GM23248 (cell line): ENCODE measurements at regions not wholly inside any gene's neighbourhood (a gene's known extent, or its start where the extent isn't known, plus 50 kb on each side); places are given as distances from the start of the nearest gene placed in this dataset.

Experiments used
- DNase-seq: peaks from one replicate; pipeline ENCODE4 v3.0.0-alpha.2; 2015
- H2AFZ ChIP-seq: fragments of 200-600 bp; sonication (generic); 2 replicates; pipeline ENCODE4 v1.6.1; 2016; ENCODE audit warnings: antibody characterized with exemption
- H3F3A ChIP-seq: fragments of 200-600 bp; sonication (generic); 2 replicates; pipeline ENCODE4 v1.6.1; 2016; ENCODE audit warnings: mild to moderate bottlenecking, antibody characterized with exemption, mixed run types; ENCODE audit not compliant: insufficient read depth
- H3K27ac ChIP-seq: fragments of 200-600 bp; sonication (generic); 2 replicates; pipeline ENCODE4 v1.5.1; 2016; ENCODE audit warnings: mild to moderate bottlenecking
- H3K27me3 ChIP-seq: fragments of 200-600 bp; sonication (generic); replicated peaks from 2 replicates; pipeline ENCODE4 v1.6.1; 2016; ENCODE audit warnings: mild to moderate bottlenecking; ENCODE audit not compliant: insufficient read depth
- H3K36me3 ChIP-seq: fragments of 200-600 bp; sonication (generic); 2 replicates; pipeline ENCODE4 v1.6.1; 2016; ENCODE audit warnings: low read depth, mild to moderate bottlenecking
- H3K4me1 ChIP-seq: fragments of 200-600 bp; sonication (generic); 2 replicates; pipeline ENCODE4 v1.6.1; 2016; ENCODE audit warnings: mild to moderate bottlenecking; ENCODE audit not compliant: insufficient read depth
- H3K4me2 ChIP-seq: fragments of 200-600 bp; sonication (generic); one replicate; pipeline ENCODE4 v1.6.1; 2016; ENCODE audit warnings: mild to moderate bottlenecking; ENCODE audit not compliant: unreplicated experiment
- H3K4me3 ChIP-seq: fragments of 200-600 bp; sonication (generic); 2 replicates; pipeline ENCODE4 v1.5.1; 2016; ENCODE audit warnings: mild to moderate bottlenecking
- H3K79me2 ChIP-seq: fragments of 200-600 bp; sonication (generic); 2 replicates; pipeline ENCODE4 v1.6.1; 2016; ENCODE audit warnings: mild to moderate bottlenecking; ENCODE audit not compliant: insufficient read depth
- H3K9ac ChIP-seq: fragments of 200-600 bp; sonication (generic); 2 replicates; pipeline ENCODE4 v1.6.1; 2016; ENCODE audit warnings: mild to moderate bottlenecking
- H3K9me2 ChIP-seq: fragments of 200-600 bp; sonication (generic); 2 replicates; pipeline ENCODE4 v1.6.1; 2016; ENCODE audit warnings: mixed run types, mild to moderate bottlenecking, moderate library complexity; ENCODE audit not compliant: insufficient read depth
- H3K9me3 ChIP-seq: fragments of 200-600 bp; sonication (generic); one replicate; pipeline ENCODE4 v1.6.1; 2017; ENCODE audit warnings: low read depth
- H4K20me1 ChIP-seq: fragments of 200-600 bp; sonication (generic); 2 replicates; pipeline ENCODE4 v1.6.0; 2016; ENCODE audit not compliant: insufficient read depth
- EZH2 ChIP-seq: fragments of 200-600 bp; sonication (generic); IDR thresholded peaks from 2 replicates; pipeline ENCODE4 v1.6.1; 2018; ENCODE audit warnings: antibody characterized with exemption, mild to moderate bottlenecking; ENCODE audit not compliant: insufficient read depth, poor library complexity, severe bottlenecking
- EZH2phosphoT487 ChIP-seq: fragments of 200-600 bp; sonication (generic); IDR thresholded peaks from 2 replicates; pipeline ENCODE4 v1.6.1; 2018; ENCODE audit warnings: antibody characterized with exemption, moderate library complexity, mild to moderate bottlenecking, low read depth; ENCODE audit not compliant: insufficient read depth
- WGBS, 2 experiments: methylation state at CpG; one replicate each; pipeline ENCODE4 v1.1.6; 2015 to 2017; ENCODE audit warnings: low lambda C conversion rate in 2 of 2, low coverage in 1 of 2; ENCODE audit errors: missing lambda C conversion rate in 2 of 2; 5-methylcytosine and 5-hydroxymethylcytosine counted together
- in situ Hi-C: fragments of 300-500 bp; cut with MboI; formaldehyde crosslinking; loops from 2 replicates; pipeline ENCODE4 v1.15.0; 2020

DNA sequence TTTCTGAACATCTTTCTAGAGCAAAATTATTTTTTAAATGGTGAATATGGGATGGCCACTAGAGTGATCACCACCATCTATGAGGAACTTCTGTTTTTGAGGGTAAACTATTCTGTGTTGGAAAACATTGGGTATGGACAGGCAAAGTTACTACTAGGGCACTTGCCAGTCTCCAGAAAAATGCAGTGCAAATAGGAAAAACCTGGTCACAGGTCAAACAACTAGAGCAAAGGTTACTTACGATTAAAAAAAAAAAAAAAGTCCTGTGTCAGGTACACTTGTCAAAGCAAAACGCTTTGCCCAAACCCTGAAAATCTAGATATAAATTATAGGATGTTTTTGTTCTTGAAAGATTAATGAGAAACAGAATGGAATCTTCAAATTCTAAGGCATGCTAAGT, 66.2 kb downstream of the SLITRK1 start:
- H4K20me1 ChIP-seq: no peaks in the 10 kb centered on the region
- H2AFZ ChIP-seq: no peak overlapping the region
- no peaks in the 10 kb centered on the region for H3K36me3 ChIP-seq
- no peaks in the 10 kb centered on the region for H3K27me3 ChIP-seq
- no peak overlapping the region for H3K27ac ChIP-seq
- no peaks in the 10 kb centered on the region for H3K9me2 ChIP-seq
- no peak overlapping the region for H3K4me2 ChIP-seq
- TF ChIP-seq EZH2 (no peak), EZH2phosphoT487 (no peak)
- no peaks in the 10 kb centered on the region for H3F3A ChIP-seq
- H3K4me3 ChIP-seq: no peak overlapping the region
- no peak for DNase-seq
- 7 to 20% methylated on average over 2 of the region's 2 CpGs for WGBS, 2 experiments
- no peak overlapping the region for H3K9ac ChIP-seq
- no peaks in the 10 kb centered on the region for H3K9me3 ChIP-seq
- H3K79me2 ChIP-seq: no peaks in the 10 kb centered on the region
- peaks cover 7% of the 10 kb centered on the region for H3K4me1 ChIP-seq
- in situ Hi-C loops: no loop called here

DNA sequence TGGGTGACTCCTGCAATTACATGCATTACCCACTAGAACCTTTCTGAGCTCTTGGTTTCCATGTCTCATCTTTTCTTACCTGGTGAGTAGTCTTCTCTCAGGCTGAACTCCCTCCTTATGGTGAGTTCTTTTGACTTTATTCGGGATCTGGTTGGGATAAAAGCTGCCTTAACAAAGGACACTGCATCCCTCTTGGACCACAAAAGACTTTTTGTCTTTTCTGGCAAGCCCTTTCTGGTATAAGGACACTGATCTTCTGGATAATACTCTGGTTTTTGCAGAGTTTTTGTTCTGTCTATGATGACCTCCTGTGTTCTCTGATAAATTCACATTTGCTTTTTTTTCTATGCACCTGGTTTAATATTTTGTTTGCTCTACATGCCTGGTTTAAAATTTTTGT, 66.7 kb downstream of the SLITRK1 start:
- no peak overlapping the region for H2AFZ ChIP-seq
- H3K27me3 ChIP-seq: no peaks in the 10 kb centered on the region

GRCh38 chr13:83810136-83810535, 72.1 kb downstream of the SLITRK1 start:
- Histone ChIP-seq H2AFZ (no peak overlapping the region), H3K4me2 (no peak overlapping the region), H3K36me3 (no peaks in the 10 kb centered on the region), H3K9me2 (no peaks in the 10 kb centered on the region), H3F3A (no peaks in the 10 kb centered on the region), H3K4me3 (no peak overlapping the region), H3K4me1 (no peaks in the 10 kb centered on the region), H3K27ac (no peak overlapping the region), H3K9me3 (no peaks in the 10 kb centered on the region), H3K9ac (no peak overlapping the region), H3K27me3 (no peaks in the 10 kb centered on the region), H4K20me1 (no peaks in the 10 kb centered on the region), H3K79me2 (no peaks in the 10 kb centered on the region)
- WGBS, 2 experiments: 5 to 10% methylated on average over 2 of the region's 2 CpGs
- DNase-seq: no peak
- in situ Hi-C loops: no loop called here
- TF ChIP-seq EZH2phosphoT487 (no peak), EZH2 (no peak)

More for the DNA sequence above, 66.7 kb downstream of the SLITRK1 start:
- H3K9me3 ChIP-seq: no peaks in the 10 kb centered on the region
- no peak for TF ChIP-seq EZH2phosphoT487
- TF ChIP-seq EZH2: no peak
- H3K4me3 ChIP-seq: no peak overlapping the region
- no peaks in the 10 kb centered on the region for H3K36me3 ChIP-seq
- peaks cover 7% of the 10 kb centered on the region for H3K4me1 ChIP-seq
- H3K9me2 ChIP-seq: no peaks in the 10 kb centered on the region
- H3K4me2 ChIP-seq: no peak overlapping the region
- no peaks in the 10 kb centered on the region for H3F3A ChIP-seq
- no peaks in the 10 kb centered on the region for H4K20me1 ChIP-seq
- no peak overlapping the region for H3K27ac ChIP-seq
- no peaks in the 10 kb centered on the region for H3K79me2 ChIP-seq
- DNase-seq: no peak
- in situ Hi-C loops: no loop called here
- no peak overlapping the region for H3K9ac ChIP-seq
- 6 to 18% methylated on average over 1 of the region's 1 CpG for WGBS, 2 experiments

DNA sequence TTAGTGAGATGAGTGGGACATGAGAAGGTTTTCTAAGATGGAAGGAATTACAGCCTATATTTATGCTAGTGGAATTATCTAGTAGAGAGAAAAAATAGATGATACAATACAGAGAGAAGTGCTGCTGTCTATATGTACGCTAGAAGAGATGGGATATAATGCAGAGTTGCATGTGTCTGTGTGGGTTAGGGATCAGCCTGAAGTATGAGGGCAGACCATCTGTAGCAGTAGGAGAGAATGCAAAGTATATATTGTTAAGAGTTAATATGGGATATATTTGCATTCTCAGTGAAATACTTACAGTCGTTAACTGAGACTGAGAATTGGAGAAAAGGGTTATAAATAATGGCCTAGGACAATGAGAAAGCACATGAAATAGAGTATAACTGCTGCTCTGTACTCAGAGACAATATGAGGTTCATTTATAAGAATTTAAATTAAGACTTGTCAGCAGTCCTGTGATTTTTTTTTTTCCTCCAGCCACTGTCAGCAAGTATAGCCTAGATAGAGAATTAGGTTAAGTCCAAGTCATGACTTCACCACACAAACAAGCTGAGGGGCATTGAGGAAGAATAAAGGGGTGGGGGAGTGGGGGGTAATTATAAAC, 77.8 kb downstream of the SLITRK1 start:
- Histone ChIP-seq H3K36me3 (no peaks in the 10 kb centered on the region), H3K9me3 (no peaks in the 10 kb centered on the region), H3K4me2 (no peak overlapping the region), H3K4me3 (no peak overlapping the region), H3K79me2 (no peaks in the 10 kb centered on the region), H3K4me1 (no peaks in the 10 kb centered on the region), H3K9ac (no peak overlapping the region), H3F3A (no peaks in the 10 kb centered on the region), H4K20me1 (no peaks in the 10 kb centered on the region), H3K9me2 (no peaks in the 10 kb centered on the region), H3K27me3 (no peaks in the 10 kb centered on the region), H3K27ac (no peak overlapping the region), H2AFZ (no peak overlapping the region)
- DNase-seq: no peak
- in situ Hi-C loops: no loop called here
- no peak for TF ChIP-seq EZH2
- 45 to 59% methylated on average over 2 of the region's 2 CpGs for WGBS, 2 experiments

DNA sequence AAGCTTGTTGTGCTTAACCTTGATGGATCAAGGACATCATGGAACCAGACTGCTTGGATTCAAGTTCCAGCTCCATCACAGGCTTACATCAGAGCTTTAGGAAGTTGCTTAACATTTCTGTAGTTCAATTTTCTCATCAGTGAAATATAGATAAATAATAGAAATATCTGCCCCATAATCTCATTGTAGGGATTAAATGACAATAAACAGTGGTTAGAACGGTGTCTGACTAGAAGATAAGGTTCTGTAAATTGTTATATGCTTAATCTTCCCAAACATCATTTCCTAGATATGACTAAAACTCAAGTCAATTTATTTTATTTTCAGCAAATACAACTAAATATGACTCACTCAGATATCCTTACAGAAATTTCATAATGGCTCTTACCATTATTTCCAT, 83.5 kb downstream of the SLITRK1 start:
- Histone ChIP-seq H3K9me2 (no peaks in the 10 kb centered on the region), H4K20me1 (no peaks in the 10 kb centered on the region), H3F3A (no peaks in the 10 kb centered on the region), H2AFZ (no peak overlapping the region), H3K9ac (no peak overlapping the region), H3K4me3 (no peak overlapping the region), H3K27me3 (no peaks in the 10 kb centered on the region), H3K27ac (no peak overlapping the region), H3K4me2 (no peak overlapping the region), H3K36me3 (no peaks in the 10 kb centered on the region), H3K79me2 (no peaks in the 10 kb centered on the region), H3K9me3 (no peaks in the 10 kb centered on the region), H3K4me1 (no peaks in the 10 kb centered on the region)
- in situ Hi-C loops: no loop called here
- DNase-seq: peak; percentile 39
- WGBS, 2 experiments: 46% methylated on average over 1 of the region's 1 CpG
- TF ChIP-seq EZH2phosphoT487: no peak
- no peak for TF ChIP-seq EZH2
